IPS-NIHi11 (cell line): ENCODE measurements at regions not wholly inside any gene's neighbourhood (a gene's known extent, or its start where the extent isn't known, plus 50 kb on each side); places are given as distances from the start of the nearest gene placed in this dataset.
"Not testable (repeated sequence)": the region's sequence is repeated elsewhere in the genome, so short reads cannot be mapped to it uniquely, and the experiment has no call there.

ENCODE experiments used
- DNase-seq: peaks from one replicate; pipeline ENCODE4 v3.0.0; 2012; ENCODE audit warnings: mixed read lengths, low spot score

DNA sequence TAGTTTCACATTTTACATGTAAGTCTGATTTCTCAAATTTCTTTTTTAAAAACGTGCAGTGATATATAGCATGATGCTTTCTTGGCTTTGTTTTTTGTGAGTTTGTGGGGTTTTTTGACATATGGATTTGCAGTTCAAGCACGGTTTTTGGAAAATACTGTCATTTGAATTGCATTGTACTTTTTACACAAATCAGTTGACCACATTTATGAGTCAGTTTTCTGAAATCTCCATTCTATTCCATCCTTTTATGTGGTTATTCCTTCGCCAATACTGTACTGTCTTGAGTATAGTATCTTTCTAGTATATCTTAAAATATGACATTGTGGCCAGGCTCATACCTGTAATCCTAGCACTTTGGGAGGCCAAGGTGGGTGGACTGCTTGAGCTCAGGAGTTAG lies 890.0 kb upstream of the CITED2 start:
- no peak for DNase-seq

DNA sequence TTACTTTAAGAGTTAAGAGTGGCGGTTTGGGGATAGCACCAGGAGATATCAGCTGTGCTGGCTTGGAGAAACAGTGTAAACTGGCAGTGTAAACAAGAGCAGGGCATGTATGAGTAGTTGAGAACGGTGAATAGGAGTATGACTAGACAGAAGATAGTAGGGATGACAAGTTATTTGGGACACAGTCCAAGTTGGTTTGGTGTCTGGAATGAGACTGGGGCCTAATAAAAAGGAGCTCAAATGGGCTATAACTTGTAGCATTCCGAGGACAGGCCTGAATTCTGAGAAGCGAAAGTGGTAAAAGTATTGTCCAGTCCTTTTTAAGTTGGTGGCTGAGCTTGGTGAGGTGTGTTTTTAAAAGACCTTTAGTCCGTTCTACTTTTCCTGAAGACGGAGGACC lies 883.9 kb upstream of the CITED2 start:
- not testable (repeated sequence) for DNase-seq

DNA sequence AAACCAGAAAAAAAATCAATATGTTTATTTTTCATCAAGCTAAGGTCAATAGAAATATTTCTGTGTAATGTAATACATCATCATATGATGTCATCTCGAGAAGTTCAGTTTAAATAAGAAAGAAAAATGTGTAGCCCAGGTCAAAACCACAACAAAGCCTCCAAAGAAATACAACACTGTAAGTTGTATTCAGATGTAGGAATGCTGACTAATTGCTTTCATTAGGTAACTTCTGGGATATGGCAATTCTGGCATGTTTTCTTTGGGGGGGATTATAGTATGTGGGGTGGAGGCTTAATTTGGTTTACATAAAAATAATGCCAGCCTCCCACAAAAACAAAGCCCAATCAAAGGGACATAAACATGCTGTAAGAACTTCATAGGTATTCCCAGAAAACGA lies 881.8 kb upstream of the CITED2 start:
- no peak for DNase-seq

DNA sequence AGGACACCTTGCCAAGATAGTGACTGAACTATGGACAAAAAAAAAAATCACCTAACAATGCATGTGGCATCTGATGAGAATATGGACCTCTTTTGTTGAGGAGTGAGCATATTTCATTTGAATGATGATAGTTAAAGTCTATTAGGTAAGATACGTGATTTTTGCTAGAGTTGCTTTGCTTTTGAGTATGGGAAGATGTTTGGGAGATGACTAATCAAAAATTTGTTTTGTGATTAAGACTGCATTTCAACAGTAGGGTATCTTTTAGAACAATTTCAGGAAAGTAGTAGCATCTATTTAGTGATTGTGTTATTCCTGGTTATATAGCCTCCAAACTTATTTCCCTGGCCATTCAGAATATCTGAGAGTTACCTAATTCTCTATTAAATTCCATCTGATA lies 878.6 kb upstream of the CITED2 start:
- DNase-seq = no peak

DNA sequence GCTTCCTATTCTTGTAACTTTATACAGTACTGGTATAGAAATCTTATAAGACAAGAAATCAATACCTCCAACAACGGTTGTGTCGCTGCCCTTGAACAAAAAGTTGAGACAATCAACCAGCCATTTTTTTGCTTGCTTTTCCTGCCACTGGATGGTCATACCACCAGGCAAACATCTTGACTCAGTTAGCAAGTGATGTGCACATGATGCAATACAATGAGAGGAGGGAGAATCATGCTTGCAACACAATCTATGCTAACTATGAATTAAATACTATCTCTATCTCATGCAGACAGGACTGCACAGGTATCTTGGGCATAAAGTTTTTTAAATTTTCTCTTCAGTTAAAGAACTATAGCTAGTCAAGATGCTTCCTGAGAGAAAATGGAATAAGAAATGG lies 877.7 kb upstream of the CITED2 start:
- DNase-seq = no peak

DNA sequence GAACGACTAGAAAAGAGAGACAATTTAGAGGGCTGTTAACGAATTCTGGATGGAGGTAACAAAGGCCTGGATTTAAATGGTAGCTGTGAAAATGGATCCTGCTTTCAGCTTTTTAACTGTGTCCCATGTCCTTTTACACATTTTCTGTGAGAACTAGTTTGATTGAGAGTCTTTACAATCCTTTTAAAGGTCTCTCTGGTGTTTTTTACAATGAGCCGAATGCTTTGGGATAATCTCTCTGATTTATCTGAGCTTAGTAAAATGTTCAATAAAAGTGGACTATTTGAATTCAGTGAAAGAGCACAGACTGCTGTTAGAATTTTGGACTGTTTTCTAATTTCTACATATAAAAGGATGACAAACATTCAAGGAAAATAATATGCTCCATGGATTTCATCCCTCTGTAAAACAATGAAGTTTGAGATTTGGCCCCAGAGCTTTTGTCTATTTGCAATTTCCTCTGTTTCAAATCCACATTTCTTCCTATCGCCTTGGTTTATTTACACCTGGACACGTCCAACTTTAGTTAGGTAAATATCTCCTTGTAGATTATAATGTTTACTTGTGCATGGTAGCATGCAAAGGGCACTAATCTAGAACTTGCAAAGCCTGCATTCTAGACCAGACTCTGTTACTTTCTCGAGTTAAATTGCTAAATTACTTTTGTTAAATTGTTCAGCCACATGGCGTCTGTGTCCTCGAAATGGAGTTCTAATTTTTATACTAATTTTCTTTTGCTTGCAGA lies 871.0 kb upstream of the CITED2 start:
- DNase-seq = no peak

DNA sequence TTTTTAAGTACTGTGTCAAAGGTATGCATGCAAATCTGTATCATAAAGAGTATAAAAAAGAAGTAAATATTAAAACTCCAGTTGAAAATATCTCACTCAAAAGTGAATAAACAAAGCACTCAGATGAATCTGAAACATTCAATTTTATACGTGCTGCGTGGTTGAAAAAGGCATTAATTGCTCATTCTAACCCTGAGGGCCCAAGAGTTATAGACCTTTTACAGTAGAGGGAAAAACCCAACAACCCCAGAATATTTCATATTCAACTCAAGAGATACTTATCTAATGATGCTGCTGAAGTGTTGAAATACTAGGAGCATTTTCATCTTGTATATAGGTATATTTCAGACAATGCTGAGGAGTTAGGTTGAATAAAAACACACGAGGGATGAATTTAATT lies 862.8 kb upstream of the CITED2 start:
- no peak for DNase-seq

DNA sequence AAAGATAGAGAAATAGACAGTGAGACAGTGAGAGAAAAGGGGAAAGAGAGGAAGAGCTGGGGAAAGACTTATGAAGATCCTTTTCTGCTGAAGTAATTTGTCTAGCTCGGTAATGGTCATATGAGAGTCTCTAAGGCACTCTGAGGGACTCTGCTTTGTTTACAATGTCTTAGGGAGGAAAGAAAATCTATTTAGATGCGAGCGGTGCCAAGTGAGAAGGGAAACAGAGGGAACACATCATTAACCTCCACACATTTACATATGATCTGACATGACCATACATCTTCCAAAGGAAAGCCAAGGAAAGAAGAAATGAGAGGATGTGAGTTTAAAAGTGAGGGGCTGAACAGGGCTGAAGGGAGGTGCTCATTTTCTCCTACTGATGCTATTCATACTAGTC lies 862.3 kb upstream of the CITED2 start:
- no peak for DNase-seq

DNA sequence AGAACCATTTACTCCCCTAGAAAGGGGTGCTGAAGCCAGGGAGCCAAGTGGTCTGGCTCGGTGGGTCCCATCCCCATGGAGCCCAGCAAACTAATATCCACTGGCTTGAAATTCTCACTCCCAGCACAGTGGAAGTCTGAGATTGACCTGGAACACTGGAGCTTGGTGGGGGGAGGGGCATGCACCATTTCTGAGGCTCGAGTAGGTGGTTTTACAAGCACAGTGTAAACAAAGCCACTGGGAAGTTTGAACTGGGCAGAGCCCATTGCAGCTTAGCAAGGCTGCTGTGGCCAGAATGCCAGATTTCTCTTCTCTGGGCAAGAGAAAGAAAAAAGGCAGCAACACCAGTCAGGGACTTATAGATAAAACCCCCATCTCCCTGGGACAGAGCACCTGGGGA lies 855.8 kb upstream of the CITED2 start:
- no peak for DNase-seq

DNA sequence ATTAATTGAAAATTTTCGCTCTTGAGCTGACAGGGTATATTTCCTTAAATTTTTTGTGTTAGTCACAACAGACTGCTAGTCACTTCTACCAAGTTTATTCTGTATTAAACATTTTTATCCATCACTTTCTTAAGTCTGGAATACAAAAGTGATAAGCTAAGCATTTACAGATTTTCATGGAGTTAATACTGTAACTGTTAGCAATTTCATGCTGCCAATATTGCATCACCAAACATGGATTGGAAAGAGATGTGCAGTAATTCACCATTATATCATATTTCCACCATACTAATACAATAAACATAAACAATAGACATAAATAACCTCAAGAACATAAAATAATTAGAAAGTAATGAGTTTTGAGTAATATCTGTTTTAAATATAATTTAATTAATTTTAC lies 854.0 kb upstream of the CITED2 start:
- DNase-seq = no peak

DNA sequence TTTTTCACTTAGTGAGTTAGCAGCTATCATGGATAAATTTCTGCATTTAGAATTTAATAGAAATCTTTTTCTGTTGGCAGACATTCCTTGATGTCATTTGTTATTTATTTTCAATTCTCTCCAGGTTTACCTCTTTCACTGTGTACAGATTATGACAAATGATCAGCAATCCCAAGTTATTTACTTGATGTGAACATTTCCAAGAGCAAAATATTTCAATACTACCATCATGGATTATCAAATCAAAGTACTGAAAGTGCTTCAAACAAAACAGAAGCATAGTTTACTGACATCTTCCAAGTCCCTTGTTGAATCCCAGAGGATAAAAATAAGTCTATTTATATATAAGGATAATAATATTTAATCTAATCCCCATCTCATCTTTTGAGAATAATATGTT lies 852.2 kb upstream of the CITED2 start:
- no peak for DNase-seq

DNA sequence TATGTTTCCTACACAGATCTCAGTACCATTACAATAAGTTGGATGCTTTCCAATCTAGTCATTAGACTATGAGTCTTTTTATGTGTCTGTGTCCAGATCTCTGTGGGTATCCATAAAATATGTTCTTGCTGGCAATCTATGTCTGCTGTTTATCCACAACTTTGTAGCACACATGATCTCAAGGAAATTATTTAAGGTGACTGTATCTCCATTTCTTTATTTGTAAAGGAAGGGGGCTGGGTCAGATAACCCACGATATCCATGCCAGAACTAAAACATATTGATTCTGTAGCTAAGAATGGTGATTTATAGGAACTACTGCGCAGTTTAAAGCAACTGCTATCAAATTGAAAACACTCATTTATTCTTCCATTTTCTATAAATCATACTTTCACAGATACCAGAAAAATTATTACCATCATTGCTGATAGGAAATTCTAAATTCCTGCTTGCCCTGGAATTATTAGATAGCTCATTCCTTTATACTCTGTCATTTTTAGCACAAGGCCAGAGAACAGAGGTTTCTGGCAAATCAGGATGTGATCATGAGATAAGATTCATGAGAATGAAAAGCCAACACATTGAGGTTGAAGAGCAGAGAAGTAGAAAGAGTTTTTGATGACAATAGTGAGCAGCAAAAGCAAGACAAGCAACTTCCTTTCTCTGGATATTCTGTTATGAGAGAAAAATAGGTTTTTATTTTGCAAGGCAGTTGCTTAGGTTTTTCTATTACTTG lies 851.4 kb upstream of the CITED2 start:
- DNase-seq = no peak

DNA sequence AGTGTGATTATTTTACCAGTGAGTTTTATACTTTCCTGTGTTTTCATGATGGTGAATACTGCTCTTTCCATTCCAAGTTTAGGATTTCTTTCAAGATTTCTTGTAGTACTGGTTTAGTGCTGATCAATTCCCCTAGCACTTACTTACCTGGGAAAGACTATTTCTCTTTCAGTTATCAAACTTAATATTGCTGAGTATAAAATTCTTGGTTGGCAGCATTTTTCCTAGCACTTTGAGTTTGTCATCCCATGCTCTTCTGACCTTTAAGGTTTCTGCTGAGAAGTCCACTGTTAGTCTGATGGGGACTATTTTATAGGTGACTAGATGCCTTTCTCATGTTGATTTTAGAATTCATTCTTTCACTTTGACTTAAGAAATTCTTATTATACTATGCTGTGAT lies 842.8 kb upstream of the CITED2 start:
- DNase-seq = no peak

DNA sequence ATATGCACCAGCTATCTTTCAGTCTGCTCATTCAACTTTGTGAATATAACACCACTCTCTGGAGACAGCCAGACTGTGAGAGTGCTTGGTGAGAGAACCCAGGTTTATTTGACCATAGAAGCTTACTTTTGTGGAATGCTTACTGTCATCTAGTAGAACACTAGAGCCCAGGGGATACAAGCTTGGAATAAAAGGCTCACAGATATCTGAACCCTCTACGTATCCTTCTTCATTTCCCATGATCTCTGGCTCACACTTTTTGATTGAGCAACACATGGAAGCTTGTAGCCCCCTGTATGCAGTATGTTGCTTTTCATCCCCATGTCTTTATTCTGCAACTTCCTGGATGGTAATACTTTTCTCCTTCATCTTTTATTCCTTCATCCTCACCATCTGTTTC lies 835.3 kb upstream of the CITED2 start:
- DNase-seq = no peak

DNA sequence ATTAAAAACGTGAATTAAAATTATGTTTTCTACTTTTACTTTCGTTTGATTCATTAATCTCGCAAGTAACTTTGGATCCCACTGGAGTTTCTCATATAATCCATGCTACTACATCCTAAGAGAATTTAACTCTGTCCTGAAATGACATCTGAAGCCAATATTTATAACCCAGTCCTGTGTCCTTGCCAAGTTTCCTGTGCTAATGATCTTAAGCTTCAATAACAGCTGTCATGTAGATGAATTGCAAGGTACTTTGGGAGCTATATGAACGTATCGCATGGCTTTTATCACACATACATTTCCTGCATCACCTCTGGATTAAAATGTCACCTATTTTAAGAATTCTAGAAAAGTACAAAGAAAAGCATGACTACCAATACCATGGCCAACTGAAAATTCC lies 833.8 kb upstream of the CITED2 start:
- DNase-seq = no peak

DNA sequence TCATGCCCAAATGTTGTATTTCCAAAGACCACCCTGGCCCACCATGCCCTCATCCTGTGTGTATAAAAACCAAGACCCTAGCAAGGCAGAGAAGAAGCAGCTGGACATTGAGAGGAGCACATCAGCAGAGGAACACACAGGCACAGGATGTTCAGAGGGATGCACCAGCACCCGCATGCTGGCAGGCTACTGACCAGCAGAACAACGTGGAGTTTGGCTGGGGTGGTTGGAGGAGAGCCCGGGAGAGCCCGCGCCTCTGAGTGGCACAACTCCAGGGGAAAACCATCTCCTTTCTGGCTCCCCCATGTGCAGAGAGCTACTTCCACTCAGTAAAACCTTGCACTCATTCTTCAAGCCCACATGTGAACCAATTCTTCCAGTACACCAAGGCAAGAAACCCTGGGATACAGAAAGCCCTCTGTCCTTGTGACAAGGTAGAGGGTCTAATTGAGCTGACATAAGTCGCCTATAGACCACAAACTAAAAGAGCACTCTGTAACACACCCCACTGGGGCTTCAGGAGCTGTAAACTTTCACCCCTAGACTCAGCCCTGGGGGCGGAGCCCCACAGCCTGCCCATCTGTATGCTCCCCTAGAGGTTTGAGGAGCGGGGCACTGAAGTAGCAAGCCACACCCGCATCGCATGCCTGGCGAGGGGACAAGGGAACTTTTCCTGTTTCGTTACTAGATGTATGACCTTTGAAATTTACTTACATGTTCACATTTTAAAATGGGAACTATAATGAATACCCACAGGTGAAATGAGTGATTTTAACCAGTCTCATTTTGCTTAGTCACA lies 831.5 kb upstream of the CITED2 start:
- DNase-seq = no peak

DNA sequence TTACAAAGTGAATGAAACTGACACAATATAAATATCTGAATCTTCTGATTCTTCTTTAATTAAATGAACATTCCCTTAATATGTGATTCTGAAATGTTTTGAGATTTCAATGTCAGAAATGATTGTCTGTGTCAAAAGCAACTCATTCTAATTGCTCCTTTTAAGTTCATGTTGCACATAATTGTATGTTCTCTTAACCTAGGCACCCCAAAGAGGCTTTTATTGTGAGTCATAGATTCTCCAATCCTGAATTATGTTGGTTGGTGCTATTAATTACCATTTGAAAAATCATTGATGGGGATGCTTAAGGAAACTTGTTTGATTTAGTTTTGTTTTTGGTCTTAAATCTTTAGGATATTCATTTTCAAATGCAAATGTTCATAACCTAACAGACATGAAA lies 829.7 kb upstream of the CITED2 start:
- no peak for DNase-seq

DNA sequence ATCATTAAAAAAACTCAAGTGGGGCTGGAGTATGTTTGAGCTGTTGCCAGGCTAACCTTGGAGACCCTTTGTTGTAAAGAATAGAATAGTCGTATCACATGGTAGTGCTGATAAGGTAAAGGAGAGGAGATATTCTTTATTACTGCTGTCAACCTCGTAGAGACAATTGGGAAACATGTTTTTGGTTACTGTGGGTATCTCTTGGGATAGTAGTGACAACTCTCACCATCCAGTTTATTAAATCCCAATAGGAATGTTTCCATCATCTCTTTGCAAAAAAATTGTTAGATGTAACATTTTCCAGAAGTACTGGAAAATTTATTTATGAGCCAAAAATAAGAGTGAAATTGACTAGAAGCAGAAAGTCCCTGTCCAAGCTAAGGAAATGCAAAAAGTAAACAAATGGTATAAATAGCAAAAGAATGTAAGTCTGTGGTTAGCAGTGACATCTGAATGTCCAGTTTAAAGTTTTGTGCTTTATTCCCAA lies 829.3 kb upstream of the CITED2 start:
- no peak for DNase-seq

DNA sequence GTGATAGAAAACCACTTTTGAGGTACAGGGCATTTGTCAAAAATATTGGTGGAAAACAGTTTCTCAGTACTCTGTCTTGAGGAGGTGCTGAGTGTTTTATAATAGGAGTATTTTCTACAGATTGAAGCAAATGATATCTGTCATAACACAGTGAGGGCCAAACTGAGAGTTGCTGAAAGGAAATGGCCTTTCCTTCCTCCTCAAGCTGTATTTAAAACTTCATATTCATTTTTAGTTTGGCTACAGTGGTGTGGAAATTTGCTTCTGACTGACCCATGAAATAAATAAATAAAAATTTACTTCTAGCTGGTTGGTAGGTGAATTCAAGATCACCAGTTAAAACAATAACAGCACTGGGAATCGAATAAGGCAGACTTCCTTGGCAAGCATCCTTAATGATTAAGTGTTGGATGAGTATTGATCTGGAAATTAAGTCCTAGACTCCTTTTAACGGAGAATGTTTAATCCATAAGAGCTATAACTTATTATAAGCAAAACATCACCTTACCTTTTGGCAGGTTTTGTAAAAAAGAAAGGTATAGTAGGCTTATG lies 828.6 kb upstream of the CITED2 start:
- no peak for DNase-seq

DNA sequence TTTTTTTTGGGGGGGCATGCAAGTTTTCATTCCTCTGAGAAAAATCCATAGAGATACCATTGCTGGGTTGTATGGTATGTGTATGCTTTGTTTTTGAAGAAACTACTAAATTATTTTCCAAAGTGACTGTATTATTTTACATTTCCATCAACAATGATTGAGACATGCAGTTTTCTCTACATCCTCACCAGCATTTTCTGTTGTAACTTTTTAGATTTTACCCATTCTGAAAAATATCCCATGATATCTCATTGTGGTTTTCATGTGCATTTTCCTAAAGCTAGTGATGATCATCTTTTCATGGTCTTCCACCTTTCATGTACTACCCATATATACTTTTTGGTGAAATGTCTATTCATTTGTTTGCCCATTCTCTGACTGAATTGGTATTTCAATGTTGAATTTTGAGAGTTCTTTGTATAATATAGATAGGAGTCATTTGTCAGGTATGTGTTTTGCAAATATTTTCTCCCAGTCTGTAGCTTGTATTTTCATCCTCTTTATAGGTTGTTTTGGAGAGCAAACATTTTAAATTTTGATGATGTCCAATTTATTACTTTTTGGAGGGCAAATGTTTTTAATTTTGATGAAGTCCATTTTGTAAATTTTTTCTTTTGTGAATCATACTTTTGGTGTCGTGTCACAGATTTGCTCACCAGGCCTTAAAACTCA lies 827.5 kb upstream of the CITED2 start:
- no peak for DNase-seq

DNA sequence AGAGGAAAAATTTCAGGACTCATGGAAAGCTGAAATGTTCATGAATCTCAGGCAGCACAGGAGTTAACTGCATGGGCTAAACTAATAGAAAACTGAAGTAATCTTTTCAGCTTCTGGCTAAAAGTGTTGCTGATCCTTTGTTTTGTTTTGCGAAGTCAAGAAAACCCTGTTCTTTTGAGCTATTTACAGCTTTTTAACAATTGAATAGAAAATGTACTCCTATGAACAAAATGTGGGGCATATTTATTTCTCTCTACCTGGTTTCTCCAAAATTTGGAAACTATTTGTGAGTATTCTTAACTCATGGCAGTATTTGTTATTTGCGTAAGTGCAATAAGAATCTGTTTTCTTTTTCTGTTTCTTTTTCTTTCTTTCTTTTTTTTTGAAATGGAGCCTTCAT lies 818.8 kb upstream of the CITED2 start:
- no peak for DNase-seq

DNA sequence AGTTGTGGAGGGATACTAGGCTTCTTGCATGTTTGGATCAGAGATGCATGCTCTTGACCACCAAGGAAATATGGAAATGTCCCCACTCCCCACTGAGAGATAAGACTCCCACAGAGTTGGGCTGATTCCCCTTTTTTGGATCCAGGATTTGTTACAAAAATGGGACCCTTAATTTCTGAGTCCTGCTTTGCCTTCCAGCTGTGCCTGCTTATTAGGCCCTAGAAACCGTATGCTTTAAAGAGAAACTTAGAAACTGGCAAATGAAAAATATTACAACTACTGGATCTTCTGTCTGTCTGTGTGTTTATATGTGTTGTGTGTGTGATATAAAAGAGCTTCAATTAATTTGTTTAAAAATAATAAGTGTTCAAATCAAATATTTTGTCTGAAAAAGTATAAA lies 817.6 kb upstream of the CITED2 start:
- DNase-seq = no peak
